ENCODE measurements at regions not wholly inside any gene's neighbourhood (a gene's known extent, or its start where the extent isn't known, plus 50 kb on each side); places are given as distances from the start of the nearest gene placed in this dataset.

DNA sequence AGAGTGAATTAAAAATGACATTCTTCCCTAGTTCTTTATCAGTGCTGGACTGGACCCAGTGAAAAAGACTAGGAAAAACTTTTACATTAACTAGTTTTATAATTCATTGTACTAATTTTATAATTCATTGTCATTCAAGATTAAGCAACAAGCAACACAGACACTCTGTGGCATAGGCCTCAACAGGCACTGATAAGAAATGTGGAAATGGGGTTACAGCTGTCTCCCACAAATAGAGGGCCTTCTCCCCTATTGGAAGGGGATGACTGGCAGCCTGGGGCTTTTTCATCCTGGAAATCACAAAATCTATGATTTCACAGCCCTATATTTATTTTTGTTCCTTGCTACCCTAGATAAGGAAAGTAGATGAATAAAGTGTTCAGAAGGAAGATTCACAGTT, 370.6 kb downstream of the GBE1 start:
- ATAC-seq (ENCODE audit: low read depth in 2 of 2) = no peak
- H3K27ac Mint-ChIP-seq = no peak overlapping the region

DNA sequence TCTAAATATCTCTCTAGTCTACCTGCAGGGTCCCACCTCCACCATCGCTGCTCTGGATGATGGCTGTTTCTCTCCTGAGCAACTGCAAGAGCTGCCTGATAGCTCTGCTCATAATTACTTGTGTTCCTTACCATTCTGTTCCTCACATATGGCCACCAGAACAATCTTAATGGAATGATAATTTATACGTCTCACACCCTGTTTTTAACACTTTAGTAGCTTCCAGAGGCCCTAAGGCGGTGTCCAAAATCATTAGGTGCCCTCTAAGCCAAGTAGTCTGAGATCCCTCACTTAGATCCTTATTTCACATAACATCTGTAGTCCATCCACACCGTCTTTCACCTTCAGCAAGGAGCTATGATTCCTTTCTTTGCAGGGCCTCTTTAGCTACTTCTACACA, 373.3 kb downstream of the GBE1 start:
- Mint-ChIP-seq H3K9me3 (peaks cover 0 to 2% (median 0%) of the 10 kb centered on the region in 7 donors), H3K4me1 (no peaks in the 10 kb centered on the region), H3K36me3 (no peaks in the 10 kb centered on the region), H3K27ac (no peak overlapping the region), H3K4me3 (no peak overlapping the region), H3K27me3 (no peaks in the 10 kb centered on the region)
- no peak for DNase-seq
- no peak for ATAC-seq (ENCODE audit: low read depth in 2 of 2)
- no peak overlapping the region for H3K27ac ChIP-seq (ENCODE audit: insufficient read depth, low read length, poor library complexity, severe bottlenecking)
- no peak overlapping the region for H3K4me3 ChIP-seq (ENCODE audit: low read depth, low read length)
- H3K9me3 ChIP-seq (ENCODE audit: control insufficient read depth in 2 of 2, low read length in 2 of 2) = no peaks in the 10 kb centered on the region
- no peaks in the 10 kb centered on the region for H3K27me3 ChIP-seq (ENCODE audit: control insufficient read depth, insufficient read depth, low read length)
- no peaks in the 10 kb centered on the region for H3K4me1 ChIP-seq (ENCODE audit: control insufficient read depth, insufficient read depth, low read length, poor library complexity, severe bottlenecking)
- no peaks in the 10 kb centered on the region for H3K36me3 ChIP-seq (ENCODE audit: control insufficient read depth, insufficient read depth, low read length)

More for the DNA sequence above, 370.6 kb downstream of the GBE1 start:
- no peak overlapping the region for H3K4me3 ChIP-seq (ENCODE audit: low read depth, low read length)
- no peaks in the 10 kb centered on the region for H3K36me3 Mint-ChIP-seq
- H3K9me3 Mint-ChIP-seq = peaks cover 0 to 6% (median 0%) of the 10 kb centered on the region in 7 donors
- no peaks in the 10 kb centered on the region for H3K27me3 ChIP-seq (ENCODE audit: control insufficient read depth, insufficient read depth, low read length)
- H3K4me3 Mint-ChIP-seq = no peak overlapping the region
- no peak for DNase-seq
- H3K4me1 Mint-ChIP-seq = no peaks in the 10 kb centered on the region
- no peaks in the 10 kb centered on the region for H3K27me3 Mint-ChIP-seq
- no peak overlapping the region for H3K27ac ChIP-seq (ENCODE audit: insufficient read depth, low read length, poor library complexity, severe bottlenecking)
- no peaks in the 10 kb centered on the region for H3K9me3 ChIP-seq (ENCODE audit: control insufficient read depth in 2 of 2, low read length in 2 of 2)
- H3K4me1 ChIP-seq (ENCODE audit: control insufficient read depth, insufficient read depth, low read length, poor library complexity, severe bottlenecking) = no peaks in the 10 kb centered on the region
- no peaks in the 10 kb centered on the region for H3K36me3 ChIP-seq (ENCODE audit: control insufficient read depth, insufficient read depth, low read length)

DNA sequence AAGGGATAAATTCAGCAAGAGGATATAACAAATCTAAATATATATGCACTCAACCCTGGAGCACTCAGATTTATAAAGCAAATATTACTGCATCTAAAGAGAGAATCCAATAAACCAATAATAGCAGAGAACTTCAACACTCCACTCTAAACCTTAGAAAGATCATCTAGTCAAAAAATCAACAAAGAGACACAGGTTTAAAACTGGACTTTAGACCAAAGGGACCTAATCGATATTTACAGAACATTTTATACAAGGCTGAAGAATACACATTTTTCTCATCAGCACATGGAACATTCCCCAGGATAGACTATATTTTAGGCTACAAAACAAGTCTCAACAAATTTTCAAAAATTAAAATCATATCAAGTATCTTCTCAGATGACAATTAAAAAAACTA, 379.0 kb downstream of the GBE1 start:
- H3K4me1 ChIP-seq (ENCODE audit: control insufficient read depth, insufficient read depth, low read length, poor library complexity, severe bottlenecking) = no peaks in the 10 kb centered on the region
- Mint-ChIP-seq H3K4me1 (no peaks in the 10 kb centered on the region), H3K27me3 (no peaks in the 10 kb centered on the region)

DNA sequence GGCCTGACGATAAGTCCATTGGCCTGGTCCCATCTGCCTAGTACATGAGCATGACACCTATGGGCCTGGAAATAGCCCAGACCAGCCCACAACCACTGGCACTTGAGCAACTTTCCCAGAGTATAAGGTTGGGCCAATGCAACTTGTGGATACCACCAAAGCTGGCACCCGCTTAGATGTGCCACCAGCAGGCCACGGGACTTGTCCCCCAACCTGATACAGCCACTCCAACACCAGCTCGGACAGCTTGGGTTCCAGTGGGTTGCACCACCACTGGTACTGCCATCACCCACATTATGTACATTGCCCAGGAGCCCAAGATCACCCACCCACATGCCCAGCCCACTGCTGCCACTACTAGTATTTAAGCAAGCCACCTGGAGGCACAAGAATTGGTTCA, 381.2 kb downstream of the GBE1 start:
- DNase-seq (no peak), ATAC-seq (ENCODE audit: low read depth in 2 of 2) (no peak)
- Mint-ChIP-seq H3K36me3 (no peaks in the 10 kb centered on the region), H3K9me3 (peaks cover 2 to 12% (median 5%) of the 10 kb centered on the region in 7 donors), H3K27ac (no peak overlapping the region), H3K4me3 (no peak overlapping the region), H3K27me3 (no peaks in the 10 kb centered on the region), H3K4me1 (no peaks in the 10 kb centered on the region)
- Histone ChIP-seq H3K36me3 (ENCODE audit: control insufficient read depth, insufficient read depth, low read length) (no peaks in the 10 kb centered on the region), H3K9me3 (ENCODE audit: control insufficient read depth in 2 of 2, low read length in 2 of 2) (no peaks in the 10 kb centered on the region), H3K27me3 (ENCODE audit: control insufficient read depth, insufficient read depth, low read length) (no peaks in the 10 kb centered on the region), H3K27ac (ENCODE audit: insufficient read depth, low read length, poor library complexity, severe bottlenecking) (no peak overlapping the region), H3K4me1 (ENCODE audit: control insufficient read depth, insufficient read depth, low read length, poor library complexity, severe bottlenecking) (no peaks in the 10 kb centered on the region), H3K4me3 (ENCODE audit: low read depth, low read length) (no peak overlapping the region)

More for the DNA sequence above, 379.0 kb downstream of the GBE1 start:
- DNase-seq (no peak), ATAC-seq (ENCODE audit: low read depth in 2 of 2) (no peak)
- no peaks in the 10 kb centered on the region for H3K9me3 ChIP-seq (ENCODE audit: control insufficient read depth in 2 of 2, low read length in 2 of 2)
- Mint-ChIP-seq H3K4me3 (no peak overlapping the region), H3K9me3 (peaks cover 2 to 9% (median 5%) of the 10 kb centered on the region in 7 donors), H3K36me3 (no peaks in the 10 kb centered on the region), H3K27ac (no peak overlapping the region)
- H3K4me3 ChIP-seq (ENCODE audit: low read depth, low read length) = no peak overlapping the region
- no peaks in the 10 kb centered on the region for H3K27me3 ChIP-seq (ENCODE audit: control insufficient read depth, insufficient read depth, low read length)
- no peak overlapping the region for H3K27ac ChIP-seq (ENCODE audit: insufficient read depth, low read length, poor library complexity, severe bottlenecking)
- no peaks in the 10 kb centered on the region for H3K36me3 ChIP-seq (ENCODE audit: control insufficient read depth, insufficient read depth, low read length)

DNA sequence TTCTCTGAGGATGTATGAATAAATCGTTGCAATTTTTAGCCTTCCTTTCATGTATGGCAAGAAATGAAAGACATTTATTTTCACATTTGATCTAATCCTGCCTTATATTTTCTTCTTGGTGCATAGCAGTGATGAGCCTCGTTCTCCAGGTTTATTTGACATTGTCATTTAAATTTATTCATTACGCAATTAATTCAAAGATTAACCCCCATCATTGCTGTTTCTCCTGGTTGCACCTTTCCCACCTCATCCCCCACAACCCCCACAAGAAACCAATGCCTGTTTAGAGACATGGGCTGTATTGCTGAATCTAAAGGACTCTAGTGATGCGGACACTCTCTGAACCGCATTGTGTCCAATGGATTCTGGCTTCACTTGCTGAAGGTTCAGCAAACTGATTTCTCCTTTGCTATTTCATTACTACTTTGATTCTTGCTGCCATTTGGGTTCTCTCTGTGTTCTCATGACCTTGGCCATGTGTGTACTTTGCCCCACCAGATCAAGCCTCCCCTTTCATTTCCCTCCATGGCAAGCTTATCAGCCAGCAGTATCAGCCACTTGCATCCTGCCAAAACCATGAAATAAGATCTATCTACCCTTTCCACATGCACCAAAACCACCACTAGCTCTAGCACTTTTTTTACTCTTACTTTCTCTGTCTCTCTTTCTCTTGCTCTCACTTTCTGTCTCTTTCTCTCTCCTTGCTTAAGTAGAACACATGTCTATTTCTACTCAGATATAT, 382.7 kb downstream of the GBE1 start:
- Histone ChIP-seq H3K9me3 (ENCODE audit: control insufficient read depth in 2 of 2, low read length in 2 of 2) (no peaks in the 10 kb centered on the region), H3K27me3 (ENCODE audit: control insufficient read depth, insufficient read depth, low read length) (no peaks in the 10 kb centered on the region), H3K4me3 (ENCODE audit: low read depth, low read length) (no peak overlapping the region), H3K27ac (ENCODE audit: insufficient read depth, low read length, poor library complexity, severe bottlenecking) (no peak overlapping the region), H3K36me3 (ENCODE audit: control insufficient read depth, insufficient read depth, low read length) (no peaks in the 10 kb centered on the region), H3K4me1 (ENCODE audit: control insufficient read depth, insufficient read depth, low read length, poor library complexity, severe bottlenecking) (no peaks in the 10 kb centered on the region)
- no peak overlapping the region for H3K4me3 Mint-ChIP-seq
- no peaks in the 10 kb centered on the region for H3K36me3 Mint-ChIP-seq
- H3K9me3 Mint-ChIP-seq = peaks cover 4 to 12% (median 5%) of the 10 kb centered on the region in 7 donors
- H3K27ac Mint-ChIP-seq = no peak overlapping the region
- no peak for DNase-seq
- H3K4me1 Mint-ChIP-seq = no peaks in the 10 kb centered on the region
- no peaks in the 10 kb centered on the region for H3K27me3 Mint-ChIP-seq
- ATAC-seq (ENCODE audit: low read depth in 2 of 2) = no peak

DNA sequence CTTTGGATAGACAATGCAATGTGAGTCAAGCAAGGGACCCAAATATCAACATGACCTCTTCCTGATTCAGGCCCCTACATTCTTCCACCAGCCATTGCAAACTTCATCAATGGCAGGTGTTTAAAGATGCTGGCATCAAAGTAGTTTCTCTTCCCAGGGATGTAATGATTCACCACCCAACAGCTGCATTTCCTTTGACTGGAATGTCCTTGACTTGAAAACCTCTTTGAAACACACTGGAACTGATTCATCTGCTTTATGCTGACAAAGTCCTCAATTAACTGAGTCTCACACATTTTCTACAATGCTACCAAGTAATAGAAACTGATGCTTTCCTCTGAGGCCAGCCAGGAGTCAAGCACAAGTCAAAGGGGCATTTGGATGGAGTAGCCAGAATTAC, 385.5 kb downstream of the GBE1 start:
- no peak overlapping the region for H3K27ac ChIP-seq (ENCODE audit: insufficient read depth, low read length, poor library complexity, severe bottlenecking)
- no peak for DNase-seq
- Mint-ChIP-seq H3K4me3 (no peak overlapping the region), H3K36me3 (no peaks in the 10 kb centered on the region), H3K4me1 (no peaks in the 10 kb centered on the region), H3K27me3 (no peaks in the 10 kb centered on the region), H3K27ac (no peak overlapping the region), H3K9me3 (peaks cover 0 to 9% (median 6%) of the 10 kb centered on the region in 7 donors)
- no peaks in the 10 kb centered on the region for H3K9me3 ChIP-seq (ENCODE audit: control insufficient read depth in 2 of 2, low read length in 2 of 2)
- no peaks in the 10 kb centered on the region for H3K4me1 ChIP-seq (ENCODE audit: control insufficient read depth, insufficient read depth, low read length, poor library complexity, severe bottlenecking)
- H3K27me3 ChIP-seq (ENCODE audit: control insufficient read depth, insufficient read depth, low read length) = no peaks in the 10 kb centered on the region
- H3K36me3 ChIP-seq (ENCODE audit: control insufficient read depth, insufficient read depth, low read length) = no peaks in the 10 kb centered on the region
- H3K4me3 ChIP-seq (ENCODE audit: low read depth, low read length) = no peak overlapping the region
- no peak for ATAC-seq (ENCODE audit: low read depth in 2 of 2)

DNA sequence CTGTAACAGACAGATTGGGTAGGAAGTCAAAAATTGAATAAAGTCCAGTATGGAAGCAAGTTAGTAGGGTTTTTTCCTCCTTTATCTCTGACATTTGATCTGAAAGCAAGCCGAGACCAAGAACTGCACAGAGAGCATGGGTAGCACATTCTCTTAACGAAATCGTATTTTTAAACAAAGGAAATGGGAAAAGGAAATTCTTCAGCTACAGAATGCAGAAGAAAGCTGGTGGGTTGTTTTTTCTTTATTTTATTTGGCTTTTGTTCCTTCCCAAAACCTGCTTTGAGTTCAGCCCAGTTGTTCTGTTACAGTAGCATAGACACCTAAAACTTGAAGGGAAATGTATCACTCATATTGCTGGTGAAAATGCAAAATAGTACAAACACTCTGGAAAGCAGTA, 397.0 kb downstream of the GBE1 start:
- no peak for ATAC-seq (ENCODE audit: low read depth in 2 of 2)
- Histone ChIP-seq H3K4me1 (ENCODE audit: control insufficient read depth, insufficient read depth, low read length, poor library complexity, severe bottlenecking) (no peaks in the 10 kb centered on the region), H3K9me3 (ENCODE audit: control insufficient read depth in 2 of 2, low read length in 2 of 2) (no peaks in the 10 kb centered on the region), H3K36me3 (ENCODE audit: control insufficient read depth, insufficient read depth, low read length) (no peaks in the 10 kb centered on the region), H3K27ac (ENCODE audit: insufficient read depth, low read length, poor library complexity, severe bottlenecking) (no peak overlapping the region), H3K27me3 (ENCODE audit: control insufficient read depth, insufficient read depth, low read length) (no peaks in the 10 kb centered on the region), H3K4me3 (ENCODE audit: low read depth, low read length) (no peak overlapping the region)
- Mint-ChIP-seq H3K36me3 (no peaks in the 10 kb centered on the region), H3K27ac (no peak overlapping the region), H3K4me3 (no peak overlapping the region), H3K4me1 (no peaks in the 10 kb centered on the region), H3K27me3 (no peaks in the 10 kb centered on the region), H3K9me3 (peaks cover 0 to 12% (median 4%) of the 10 kb centered on the region in 7 donors)
- no peak for DNase-seq

DNA sequence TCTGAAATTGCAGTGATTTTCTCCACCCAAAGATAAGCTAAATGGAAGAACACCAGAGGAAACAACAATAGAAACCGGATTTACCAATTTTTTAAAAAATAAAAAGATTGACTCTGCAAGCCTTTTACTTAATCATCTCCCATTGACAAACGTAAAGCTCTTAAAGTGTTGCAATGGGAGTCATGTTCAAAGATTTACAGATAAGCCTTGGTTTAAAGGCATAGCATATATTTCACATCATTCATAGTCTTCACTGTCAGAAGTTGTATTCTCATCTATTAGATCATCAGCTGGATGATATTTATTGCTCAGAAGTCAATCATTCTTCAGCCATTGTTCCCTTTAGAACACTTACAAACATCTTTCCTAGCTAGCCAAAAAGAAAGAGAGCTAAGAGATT, 397.6 kb downstream of the GBE1 start:
- ATAC-seq (ENCODE audit: low read depth in 2 of 2) (no peak), DNase-seq (no peak)
- Histone ChIP-seq H3K36me3 (ENCODE audit: control insufficient read depth, insufficient read depth, low read length) (no peaks in the 10 kb centered on the region), H3K4me1 (ENCODE audit: control insufficient read depth, insufficient read depth, low read length, poor library complexity, severe bottlenecking) (no peaks in the 10 kb centered on the region), H3K27ac (ENCODE audit: insufficient read depth, low read length, poor library complexity, severe bottlenecking) (no peak overlapping the region), H3K9me3 (ENCODE audit: control insufficient read depth in 2 of 2, low read length in 2 of 2) (no peaks in the 10 kb centered on the region), H3K27me3 (ENCODE audit: control insufficient read depth, insufficient read depth, low read length) (no peaks in the 10 kb centered on the region), H3K4me3 (ENCODE audit: low read depth, low read length) (no peak overlapping the region)
- no peaks in the 10 kb centered on the region for H3K27me3 Mint-ChIP-seq
- H3K27ac Mint-ChIP-seq = no peak overlapping the region
- no peaks in the 10 kb centered on the region for H3K4me1 Mint-ChIP-seq
- no peak overlapping the region for H3K4me3 Mint-ChIP-seq
- no peaks in the 10 kb centered on the region for H3K36me3 Mint-ChIP-seq
- H3K9me3 Mint-ChIP-seq = peaks cover 0 to 12% (median 4%) of the 10 kb centered on the region in 7 donors
